ENCODE measurements at regions not wholly inside any gene's neighbourhood (a gene's known extent, or its start where the extent isn't known, plus 50 kb on each side); places are given as distances from the start of the nearest gene placed in this dataset.

GRCh38 chr16:51272420-51272819 is 121.3 kb upstream of the SALL1 start:
- intact Hi-C loops (cut with DNase I): no loop called here

GRCh38 chr16:51271156-51271701 is 120.2 kb upstream of the SALL1 start:
- no peaks in the 10 kb centered on the region for H3K27me3 ChIP-seq
- no peaks in the 10 kb centered on the region for H3K4me1 ChIP-seq
- no peaks in the 10 kb centered on the region for H3K36me3 ChIP-seq
- peaks cover 0 to 7% of the 10 kb centered on the region in 2 donors for H3K9me3 ChIP-seq
- no peak for TF ChIP-seq CTCF (IDR thresholded peaks at IDR 0.05)
- ATAC-seq (no peak), DNase-seq (no peak)
- no peak overlapping the region for H3K27ac ChIP-seq
- H3K4me3 ChIP-seq: no peak overlapping the region
- intact Hi-C loops (cut with DNase I): no loop called here

More at GRCh38 chr16:51272420-51272819, 121.3 kb upstream of the SALL1 start:
- Histone ChIP-seq H3K4me1 (no peaks in the 10 kb centered on the region), H3K36me3 (no peaks in the 10 kb centered on the region), H3K27me3 (no peaks in the 10 kb centered on the region), H3K27ac (no peak overlapping the region), H3K4me3 (no peak overlapping the region), H3K9me3 (peaks cover 0 to 12% of the 10 kb centered on the region in 2 donors)
- no peak for TF ChIP-seq CTCF (IDR thresholded peaks at IDR 0.05)
- no peak for DNase-seq
- ATAC-seq: no peak

- Histone ChIP-seq H3K36me3 (no peaks in the 10 kb centered on the region), H3K9me3 (peaks cover 0 to 23% of the 10 kb centered on the region in 2 donors), H3K27me3 (no peaks in the 10 kb centered on the region), H3K27ac (no peak overlapping the region), H3K4me3 (no peak overlapping the region), H3K4me1 (no peaks in the 10 kb centered on the region)
- no peak for ATAC-seq
- TF ChIP-seq CTCF (IDR thresholded peaks at IDR 0.05): no peak
- no peak for DNase-seq
- intact Hi-C loops (cut with DNase I): no loop called here
Observed at GRCh38 chr16:51268237-51268636, 117.2 kb upstream of the SALL1 start.

GRCh38 chr16:51267681-51268080 is 116.6 kb upstream of the SALL1 start:
- Histone ChIP-seq H3K4me1 (no peaks in the 10 kb centered on the region), H3K9me3 (peaks cover 0 to 26% of the 10 kb centered on the region in 2 donors), H3K27ac (no peak overlapping the region), H3K27me3 (no peaks in the 10 kb centered on the region), H3K36me3 (no peaks in the 10 kb centered on the region), H3K4me3 (no peak overlapping the region)
- TF ChIP-seq CTCF (IDR thresholded peaks at IDR 0.05): no peak
- DNase-seq (no peak), ATAC-seq (no peak)
- intact Hi-C loops (cut with DNase I): no loop called here

- Histone ChIP-seq H3K9me3 (peaks cover 0 to 40% of the 10 kb centered on the region in 2 donors), H3K4me1 (no peaks in the 10 kb centered on the region), H3K27ac (no peak overlapping the region), H3K4me3 (no peak overlapping the region), H3K27me3 (no peaks in the 10 kb centered on the region), H3K36me3 (no peaks in the 10 kb centered on the region)
- intact Hi-C loops (cut with DNase I): no loop called here
- ATAC-seq: no peak
- no peak for TF ChIP-seq CTCF (IDR thresholded peaks at IDR 0.05)
- no peak for DNase-seq
Observed at GRCh38 chr16:51262428-51262827, 111.4 kb upstream of the SALL1 start.
